Ascending aorta (tissue), 2 donors: ENCODE measurements at regions not wholly inside any gene's neighbourhood (a gene's known extent, or its start where the extent isn't known, plus 50 kb on each side); places are given as distances from the start of the nearest gene placed in this dataset.

Experiments used
- DNase-seq, 2 donors: peaks; one replicate each; pipeline ENCODE4 v3.0.0-alpha.2; 2019; ENCODE audit warnings: low spot score in 2 of 2
- H3K27ac ChIP-seq, 2 donors: fragments of 200-600 bp; sonication (generic); one replicate each; pipeline ENCODE4 v1.5.1; 2016 to 2017; ENCODE audit warnings: mild to moderate bottlenecking in 1 of 2
- H3K27me3 ChIP-seq: fragments of 200-600 bp; sonication (generic); one replicate; pipeline ENCODE4 v1.5.1; 2017
- H3K36me3 ChIP-seq, 2 donors: fragments of 200-600 bp; sonication (generic); one replicate each; pipeline ENCODE4 v1.5.1; 2016
- H3K4me1 ChIP-seq, 2 donors: fragments of 200-600 bp; sonication (generic); one replicate each; pipeline ENCODE4 v1.5.1; 2016 to 2017; ENCODE audit warnings: mild to moderate bottlenecking in 1 of 2
- H3K4me3 ChIP-seq, 2 donors: fragments of 200-600 bp; sonication (generic); one replicate each; pipeline ENCODE4 v1.5.1; 2016 to 2017; ENCODE audit warnings: mild to moderate bottlenecking in 1 of 2
- H3K9me3 ChIP-seq, 2 donors: fragments of 200-600 bp; sonication (generic); one replicate each; pipeline ENCODE4 v1.5.1; 2016
- CTCF ChIP-seq, 3 experiments: fragments of 200-600 bp in 2 of 3; fragments of 450-650 bp in 1 of 3; sonication (generic) in 2 of 3; IDR thresholded peaks; one replicate each; pipeline ENCODE4 v1.5.1; 2016 to 2019; ENCODE audit warnings: antibody characterized with exemption in 3 of 3, mild to moderate bottlenecking in 1 of 3, moderate library complexity in 1 of 3
- intact Hi-C: fragments of 100-400 bp; cut with DNase I; formaldehyde crosslinking; loops from one replicate; pipeline ENCODE4 v1.15.1; 2023

GRCh38 chr14:101026341-101026740, 122.8 kb upstream of the RTL1 start:
- Histone ChIP-seq H3K27me3 (no peaks in the 10 kb centered on the region), H3K9me3 (no peaks in the 10 kb centered on the region), H3K4me3 (no peak overlapping the region), H3K4me1 (no peaks in the 10 kb centered on the region), H3K36me3 (no peaks in the 10 kb centered on the region), H3K27ac (no peak overlapping the region)
- TF ChIP-seq CTCF (IDR thresholded peaks at IDR 0.05) = no peak
- intact Hi-C loops = no loop called here
- no peak for DNase-seq

- DNase-seq = no peak
- TF ChIP-seq CTCF (IDR thresholded peaks at IDR 0.05) = no peak
- intact Hi-C loops = no loop called here
- Histone ChIP-seq H3K4me1 (no peaks in the 10 kb centered on the region), H3K27me3 (no peaks in the 10 kb centered on the region), H3K36me3 (no peaks in the 10 kb centered on the region), H3K9me3 (no peaks in the 10 kb centered on the region), H3K4me3 (no peak overlapping the region), H3K27ac (no peak overlapping the region)
Observed at GRCh38 chr14:101027291-101027690, 123.8 kb upstream of the RTL1 start.

- H3K27ac ChIP-seq = no peak overlapping the region
- H3K27me3 ChIP-seq = no peaks in the 10 kb centered on the region
- no peaks in the 10 kb centered on the region for H3K9me3 ChIP-seq
- H3K36me3 ChIP-seq = no peaks in the 10 kb centered on the region
- TF ChIP-seq CTCF (IDR thresholded peaks at IDR 0.05) = no peak
- intact Hi-C loops = no loop called here
- DNase-seq = no peak
- H3K4me1 ChIP-seq = no peaks in the 10 kb centered on the region
- no peak overlapping the region for H3K4me3 ChIP-seq
Observed at GRCh38 chr14:101027966-101028365, 124.4 kb upstream of the RTL1 start.

GRCh38 chr14:101028971-101029667, 125.6 kb upstream of the RTL1 start:
- Histone ChIP-seq H3K4me3 (no peak overlapping the region), H3K27ac (no peak overlapping the region), H3K36me3 (no peaks in the 10 kb centered on the region), H3K9me3 (no peaks in the 10 kb centered on the region), H3K27me3 (no peaks in the 10 kb centered on the region), H3K4me1 (no peaks in the 10 kb centered on the region)
- no peak for TF ChIP-seq CTCF (IDR thresholded peaks at IDR 0.05)
- DNase-seq = peak in 1 of 2 donors; percentile 46
- intact Hi-C loops = no loop called here

GRCh38 chr14:101029668-101030290, 126.3 kb upstream of the RTL1 start:
- no peaks in the 10 kb centered on the region for H3K4me1 ChIP-seq
- intact Hi-C loops = no loop called here
- no peaks in the 10 kb centered on the region for H3K27me3 ChIP-seq
- DNase-seq = peak in 1 of 2 donors; percentile 40
- H3K9me3 ChIP-seq = no peaks in the 10 kb centered on the region
- no peak for TF ChIP-seq CTCF (IDR thresholded peaks at IDR 0.05)
- no peak overlapping the region for H3K4me3 ChIP-seq
- H3K27ac ChIP-seq = no peak overlapping the region
- no peaks in the 10 kb centered on the region for H3K36me3 ChIP-seq
